Kidney glomerular epithelial cell (primary cell): ENCODE measurements at regions not wholly inside any gene's neighbourhood (a gene's known extent, or its start where the extent isn't known, plus 50 kb on each side); places are given as distances from the start of the nearest gene placed in this dataset.
"Not testable (repeated sequence)": the region's sequence is repeated elsewhere in the genome, so short reads cannot be mapped to it uniquely, and the experiment has no call there.

Experiments used
- DNase-seq: peaks from one replicate; lab custom pipeline; 2025; lab: John Stamatoyannopoulos, UW

- DNase-seq: peak; percentile 75
These were observed 324.2 kb downstream of the HLX start for GRCh38 chr1:221203224-221204054.

DNA sequence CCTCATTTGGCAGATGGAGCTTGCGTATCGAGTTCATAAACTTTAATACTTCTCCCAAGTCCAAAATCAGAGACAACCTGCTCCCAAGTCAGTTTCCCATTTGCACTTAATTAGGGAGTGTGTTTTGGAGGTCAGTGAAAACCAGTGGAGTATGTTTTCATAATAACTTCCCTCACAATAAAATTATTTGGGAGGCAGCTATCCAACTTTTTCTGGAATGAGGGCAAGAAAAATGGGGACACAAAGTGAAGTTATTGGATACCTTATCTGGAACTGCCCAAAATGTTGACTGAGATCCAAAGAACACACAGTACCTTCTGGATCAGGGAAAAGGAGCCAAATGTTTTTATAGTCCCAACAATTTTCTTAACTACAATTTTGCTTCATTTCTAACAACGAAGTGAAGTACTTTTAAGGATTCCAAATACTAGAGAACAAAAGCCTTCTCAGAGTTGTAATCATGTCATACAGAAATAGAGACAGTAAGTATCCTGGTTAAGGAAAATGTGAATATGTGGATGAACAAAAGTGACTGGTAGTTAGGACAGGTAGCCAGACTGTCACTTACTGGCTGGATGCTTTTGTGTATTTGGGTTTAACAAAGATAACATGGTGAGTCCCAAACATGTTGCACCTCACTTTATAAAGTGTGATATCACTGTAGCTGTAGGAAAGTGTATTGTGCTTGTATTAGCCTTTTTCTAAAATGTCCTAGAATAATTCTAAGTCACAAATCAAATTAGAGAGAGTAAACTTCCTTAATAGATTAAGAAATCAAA is 325.0 kb downstream of the HLX start:
- DNase-seq: no peak

DNA sequence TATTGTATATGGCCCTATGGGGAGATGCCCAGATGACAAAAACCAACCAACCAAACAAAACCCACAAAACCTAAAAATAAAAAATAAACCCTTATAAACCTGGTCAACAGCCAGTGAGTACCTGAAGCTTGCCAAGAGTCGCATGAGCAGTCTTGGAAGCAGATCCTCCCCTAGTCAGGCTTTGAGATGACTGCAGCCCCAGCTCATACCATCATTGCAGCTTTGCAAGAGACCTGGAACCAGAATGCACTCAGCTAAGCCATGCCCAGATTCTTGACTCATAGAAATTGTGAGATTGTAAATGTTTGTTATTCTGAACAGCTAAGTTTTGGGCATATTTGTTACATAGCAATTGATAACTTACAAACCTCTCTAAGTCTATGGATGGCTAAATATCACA is 326.8 kb downstream of the HLX start:
- DNase-seq: no peak

- no peak for DNase-seq
These were observed 333.7 kb downstream of the HLX start for GRCh38 chr1:221212926-221213325.

- DNase-seq: peak; percentile 38
These were observed 337.8 kb downstream of the HLX start for GRCh38 chr1:221217029-221217428.

- no peak for DNase-seq
These were observed 344.0 kb downstream of the HLX start for GRCh38 chr1:221223281-221223680.

- DNase-seq: no peak
These were observed 348.2 kb downstream of the HLX start for GRCh38 chr1:221227460-221227859.

- no peak for DNase-seq
These were observed 348.7 kb downstream of the HLX start for GRCh38 chr1:221227872-221228337.

DNA sequence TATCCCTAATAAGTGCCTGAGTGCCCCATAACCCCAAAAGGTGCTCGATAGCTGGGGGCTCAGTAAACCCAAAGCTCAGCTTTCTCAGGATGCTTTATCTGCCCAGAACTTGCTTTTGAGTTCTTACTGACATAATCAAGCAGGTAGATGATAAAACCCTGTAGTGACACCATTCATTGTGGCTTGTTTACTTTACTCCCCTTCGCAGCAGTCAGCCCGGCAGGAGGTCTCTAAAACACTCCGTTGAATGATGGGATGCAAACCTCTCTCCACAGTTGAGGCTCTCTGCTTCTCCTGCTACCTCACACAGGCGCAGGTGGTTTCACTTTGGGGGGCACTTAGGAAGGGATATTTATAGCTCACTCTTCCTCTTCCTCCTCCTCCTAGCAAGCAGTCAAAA is 349.4 kb downstream of the HLX start:
- no peak for DNase-seq

GRCh38 chr1:221230605-221231004 is 351.4 kb downstream of the HLX start:
- DNase-seq: peak; percentile 33

DNA sequence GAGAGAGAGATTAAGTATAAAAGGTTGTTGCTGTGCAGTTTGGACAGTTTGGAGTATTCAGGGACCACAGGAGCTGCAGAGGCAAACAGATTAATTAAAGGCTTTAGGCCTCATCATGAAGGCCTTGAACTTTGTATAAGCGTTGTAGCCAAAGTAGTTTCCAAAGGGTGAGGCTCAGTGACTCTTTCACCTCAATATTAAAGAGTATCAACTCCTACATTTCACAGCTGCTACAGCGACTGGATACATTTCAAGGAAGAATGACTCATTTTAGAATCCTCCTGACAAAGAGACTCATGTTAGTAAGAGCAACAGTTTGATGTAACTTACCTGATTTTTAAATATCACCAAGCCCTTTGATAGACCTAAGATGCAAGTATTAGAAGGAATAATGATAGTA is 355.5 kb downstream of the HLX start:
- DNase-seq: no peak

GRCh38 chr1:221237587-221237986 is 358.3 kb downstream of the HLX start:
- DNase-seq: no peak

DNA sequence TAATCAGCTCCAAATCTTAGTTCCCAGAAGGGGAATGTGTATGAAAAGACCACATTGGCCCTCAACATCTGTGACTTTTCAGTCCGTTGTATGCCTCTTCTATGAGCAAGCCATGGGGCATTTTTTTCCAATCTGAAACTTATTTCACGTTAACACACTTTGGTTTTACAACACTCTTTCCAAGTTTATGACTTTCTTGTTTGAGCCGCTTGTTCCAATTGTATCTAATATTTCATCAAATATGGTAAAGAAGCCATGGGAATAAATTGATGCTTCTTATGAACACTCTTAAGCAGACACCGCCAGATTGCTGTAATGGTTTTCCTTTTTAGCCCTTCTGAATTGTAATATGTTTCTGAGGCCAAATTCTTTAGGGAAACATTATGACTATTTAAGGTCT is 359.9 kb downstream of the HLX start:
- no peak for DNase-seq

DNA sequence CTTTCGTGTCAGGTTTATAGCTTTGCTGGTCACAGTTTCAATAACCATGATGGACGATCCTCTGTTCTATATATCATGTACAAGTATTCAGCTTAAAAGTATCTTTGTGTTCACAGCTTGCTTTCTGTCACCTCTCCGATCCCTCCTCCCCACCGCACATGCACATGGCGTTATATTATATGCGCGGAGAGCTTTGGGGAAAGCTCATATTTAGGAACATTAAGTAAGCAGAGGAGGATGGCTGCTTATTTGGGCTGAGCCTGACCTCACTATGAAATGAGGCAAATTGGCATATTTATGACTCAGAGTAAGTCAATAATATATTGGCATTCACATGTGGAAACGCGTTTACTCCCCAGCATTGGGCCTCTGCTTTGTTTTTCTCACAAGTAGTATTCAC is 360.5 kb downstream of the HLX start:
- DNase-seq: no peak

GRCh38 chr1:221240690-221241089 is 361.4 kb downstream of the HLX start:
- DNase-seq: no peak

DNA sequence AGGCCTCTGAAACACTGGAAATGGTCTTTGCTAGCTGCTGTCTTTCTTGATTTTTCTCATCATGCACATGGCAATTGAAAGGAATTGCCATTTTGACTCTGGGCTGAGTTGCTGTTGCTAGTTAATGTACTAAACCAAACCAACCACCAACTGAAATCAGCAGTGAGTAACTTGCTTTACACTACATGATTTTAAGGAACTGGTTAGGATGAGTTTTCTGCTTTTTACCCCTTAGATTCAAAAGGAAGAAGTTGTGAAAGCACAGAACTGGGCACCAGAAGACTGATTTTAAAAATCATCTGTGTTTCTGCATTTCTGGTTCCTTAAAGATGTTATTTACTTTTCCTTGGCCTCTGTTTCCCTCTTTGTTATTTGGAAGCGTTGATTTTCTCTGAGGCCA is 361.9 kb downstream of the HLX start:
- DNase-seq: no peak

DNA sequence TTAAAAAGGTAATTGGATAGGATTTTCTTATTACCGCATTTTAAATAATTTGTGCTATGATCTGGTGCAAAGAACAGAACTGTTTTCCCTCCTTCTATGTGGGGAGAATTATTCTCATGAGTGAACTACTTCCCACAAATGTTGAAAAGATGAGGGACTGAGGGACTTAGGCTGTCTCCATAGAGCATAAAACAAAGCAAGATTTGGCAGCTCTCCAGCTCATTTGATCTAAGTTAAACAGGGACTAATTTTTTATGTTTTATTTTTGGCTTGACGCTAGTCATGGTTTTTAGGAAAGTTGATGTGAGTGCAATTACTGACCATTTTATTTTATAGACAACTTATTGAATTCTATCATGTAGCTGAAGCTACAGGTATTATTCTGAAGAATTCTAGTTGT is 362.3 kb downstream of the HLX start:
- DNase-seq: no peak

DNA sequence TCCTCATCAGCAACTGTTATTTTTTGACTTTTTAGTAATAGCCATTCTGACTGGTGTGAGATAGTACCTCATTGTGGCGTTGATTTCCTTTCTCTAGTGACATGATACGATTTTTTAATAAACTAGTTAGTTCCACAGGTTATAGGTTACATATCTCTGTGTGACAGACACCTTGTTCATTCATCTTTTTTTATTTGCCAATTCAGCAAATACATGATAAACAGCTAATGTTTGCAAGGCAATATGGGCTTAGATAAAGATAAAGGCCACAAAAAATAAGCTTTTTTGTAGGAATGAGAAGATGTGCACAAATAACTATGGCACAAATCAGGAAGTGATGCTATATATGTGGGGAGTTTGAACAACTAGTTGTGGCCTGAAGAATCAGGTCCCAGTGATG is 366.8 kb downstream of the HLX start:
- no peak for DNase-seq

DNA sequence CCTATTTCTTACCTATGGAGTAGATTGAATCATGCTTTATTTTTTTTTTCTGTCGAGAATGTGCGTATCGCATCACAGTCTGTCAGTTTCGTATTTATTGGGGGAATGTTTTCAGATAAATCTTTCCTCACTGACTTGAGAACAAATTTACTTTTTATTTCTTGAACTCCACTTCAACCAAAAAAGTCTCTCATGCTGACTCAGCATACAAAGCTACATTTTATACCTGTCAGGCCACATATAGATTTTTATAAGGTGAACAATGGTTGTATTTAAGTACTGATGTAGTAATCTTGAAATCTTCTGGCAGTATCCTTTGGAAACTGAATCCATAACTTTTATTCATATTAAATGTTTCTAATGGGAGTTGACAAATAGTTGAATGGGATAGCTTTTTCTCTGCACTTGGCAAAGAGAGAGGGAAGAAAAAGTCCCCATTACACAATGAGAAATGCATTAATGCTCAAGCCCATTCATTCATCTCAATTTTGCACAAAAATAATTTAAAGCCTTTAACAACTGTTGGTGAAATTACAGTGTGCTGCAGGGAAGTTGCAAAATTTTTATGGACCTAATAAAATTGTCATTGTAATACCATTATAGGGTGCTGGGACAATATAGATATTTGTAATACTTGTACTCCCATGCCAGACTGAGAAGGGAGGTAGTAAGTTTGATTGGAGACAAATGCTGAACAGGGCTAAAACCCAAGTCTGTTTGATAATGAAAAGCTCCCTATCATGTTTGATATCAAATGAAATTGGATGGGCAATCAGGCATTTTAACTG is 367.6 kb downstream of the HLX start:
- no peak for DNase-seq

DNA sequence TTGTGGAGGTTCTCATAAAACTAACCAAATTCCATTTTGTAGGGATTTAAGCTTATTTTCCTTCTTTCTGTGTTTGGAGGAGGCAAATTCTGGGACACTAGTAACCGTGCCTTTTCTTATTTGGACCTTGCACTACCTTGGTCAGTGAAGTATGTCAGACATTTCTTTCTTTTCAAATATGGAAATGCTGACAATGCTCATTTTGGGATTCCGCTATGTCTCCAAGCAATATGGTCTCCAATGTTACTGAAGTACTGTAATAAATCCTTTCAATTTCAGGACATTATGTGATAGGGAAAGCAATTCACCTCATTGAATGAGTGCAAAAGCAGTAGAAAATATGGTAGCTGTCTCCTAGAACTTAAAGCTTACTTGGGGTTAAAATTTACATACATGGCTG is 372.3 kb downstream of the HLX start:
- no peak for DNase-seq

DNA sequence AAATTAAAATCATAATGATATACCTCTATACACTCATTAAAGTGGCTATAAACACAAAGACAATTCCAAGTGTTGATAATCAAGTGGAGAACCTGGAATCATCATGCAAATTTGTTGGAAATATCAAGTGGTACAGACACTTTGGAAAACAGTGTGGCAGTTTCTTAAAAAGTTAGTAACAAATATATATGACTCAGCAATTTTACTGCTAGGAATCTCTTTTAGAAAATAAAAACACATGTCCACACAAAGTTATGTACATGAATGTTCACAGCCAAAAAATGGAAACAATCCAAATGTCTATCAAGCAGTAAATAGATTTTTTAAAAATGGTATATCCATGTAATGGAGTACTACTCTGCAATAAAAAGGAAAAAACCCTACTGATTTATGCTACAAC is 375.6 kb downstream of the HLX start:
- no peak for DNase-seq

GRCh38 chr1:221256773-221257172 is 377.5 kb downstream of the HLX start:
- no peak for DNase-seq

DNA sequence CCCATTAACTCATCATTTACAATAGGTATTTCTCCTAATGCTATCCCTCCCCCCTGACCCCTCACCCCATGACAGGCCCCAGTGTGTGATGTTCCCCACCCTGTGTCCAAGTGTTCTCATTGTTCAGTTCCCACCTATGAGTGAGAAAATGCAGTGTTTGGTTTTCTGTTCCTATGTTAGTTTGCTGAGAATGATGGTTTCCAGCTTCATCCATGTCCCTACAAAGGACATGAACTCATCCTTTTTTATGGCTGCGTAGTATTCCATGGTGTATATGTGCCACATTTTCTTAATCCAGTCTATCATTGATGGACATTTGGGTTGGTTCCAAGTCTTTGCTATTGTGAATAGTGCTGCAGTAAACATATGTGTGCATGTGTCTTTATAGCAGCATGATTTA is 378.3 kb downstream of the HLX start:
- DNase-seq: not testable (repeated sequence)
